HG03139 (cell line): ENCODE measurements at regions not wholly inside any gene's neighbourhood (a gene's known extent, or its start where the extent isn't known, plus 50 kb on each side); places are given as distances from the start of the nearest gene placed in this dataset.
"Not testable (repeated sequence)": the region's sequence is repeated elsewhere in the genome, so short reads cannot be mapped to it uniquely, and the experiment has no call there.

Source experiments
- ATAC-seq: cut with Tn5 transposase; IDR thresholded peaks from one replicate; pipeline ENCODE4 v1.9.1; 2021; ENCODE audit not compliant: unreplicated experiment

DNA sequence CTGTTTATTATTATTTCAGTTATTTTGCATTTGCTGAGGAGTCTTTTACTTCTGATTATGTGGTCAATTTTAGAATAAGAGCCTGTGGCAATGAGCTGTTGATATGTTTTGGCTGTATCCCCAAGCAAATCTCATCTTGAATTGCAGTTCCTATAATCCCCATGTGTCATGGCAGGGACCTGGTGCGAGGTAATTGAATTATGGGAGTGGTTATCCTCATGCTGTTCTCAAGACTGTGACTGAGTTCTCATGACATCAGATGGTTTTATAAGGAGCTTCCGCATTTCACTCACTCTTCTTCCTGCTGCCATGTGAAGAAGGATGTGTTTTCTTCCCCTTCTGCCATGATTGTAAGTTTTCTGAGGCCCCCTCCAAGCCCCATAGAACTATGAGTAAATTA lies 114.9 kb upstream of the SLCO6A1 start:
- no peak for ATAC-seq

DNA sequence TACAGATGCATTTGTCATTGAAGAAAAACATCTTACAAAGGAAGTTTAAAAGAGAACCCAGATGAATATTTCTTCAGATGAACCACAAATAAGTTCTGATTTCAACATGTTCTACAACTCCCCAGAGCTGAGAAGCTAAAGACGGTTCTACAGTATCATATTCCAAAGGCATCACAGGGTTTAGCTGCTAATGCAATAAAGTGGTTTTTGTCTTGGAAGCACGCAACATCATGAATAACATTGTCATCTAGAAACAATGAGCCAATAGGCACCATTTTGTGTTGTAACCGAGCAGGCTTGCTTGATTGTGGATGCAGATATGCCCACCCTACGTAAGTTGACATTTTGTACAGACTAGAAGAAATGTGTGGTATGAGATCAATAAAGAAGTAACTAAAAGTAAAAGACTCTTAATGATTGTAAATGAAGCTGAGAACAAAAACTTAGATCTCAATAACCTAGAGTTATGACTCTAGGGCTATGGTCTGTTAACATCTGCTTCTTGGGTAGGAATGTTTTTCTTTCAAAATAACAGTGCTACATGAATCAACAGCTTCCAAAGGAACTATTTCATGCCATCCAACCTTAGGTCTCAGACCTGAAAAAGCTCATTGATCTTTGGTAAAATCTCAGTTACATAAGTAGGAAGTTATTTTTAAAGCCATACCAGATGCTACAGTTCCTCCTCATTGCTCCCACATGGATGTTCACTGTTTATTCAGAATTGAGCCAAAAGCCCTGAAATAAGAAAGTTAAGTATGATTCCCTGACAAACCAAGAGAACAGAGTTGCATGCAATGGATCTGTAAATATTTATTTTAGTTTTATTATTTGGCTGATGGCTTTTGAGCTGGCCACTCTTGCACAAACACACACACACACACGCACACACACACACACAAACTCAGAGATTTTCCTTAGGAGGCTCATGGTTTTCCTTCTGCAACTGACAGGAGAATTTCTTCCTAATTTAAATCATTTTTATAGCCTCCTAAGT lies 118.7 kb upstream of the SLCO6A1 start:
- ATAC-seq, result no peak

DNA sequence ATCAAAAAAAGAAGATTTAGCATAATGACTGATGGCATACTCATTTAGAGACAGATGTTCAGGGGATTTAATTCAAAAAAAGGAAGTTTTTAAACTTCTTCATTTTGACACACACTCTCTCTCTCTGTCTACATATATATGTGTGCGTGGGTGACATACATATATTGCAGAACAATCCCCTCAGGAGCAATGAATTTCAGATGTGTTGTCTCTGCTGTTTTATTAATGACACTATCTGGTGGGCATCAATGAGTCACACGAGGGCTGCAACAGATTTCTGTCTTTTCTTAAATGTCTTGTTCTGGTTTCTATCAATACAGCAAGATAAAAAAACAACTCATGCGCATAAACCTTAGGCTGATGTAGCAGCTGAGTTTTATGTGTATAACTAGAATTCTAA lies 123.5 kb upstream of the SLCO6A1 start:
- no peak for ATAC-seq

DNA sequence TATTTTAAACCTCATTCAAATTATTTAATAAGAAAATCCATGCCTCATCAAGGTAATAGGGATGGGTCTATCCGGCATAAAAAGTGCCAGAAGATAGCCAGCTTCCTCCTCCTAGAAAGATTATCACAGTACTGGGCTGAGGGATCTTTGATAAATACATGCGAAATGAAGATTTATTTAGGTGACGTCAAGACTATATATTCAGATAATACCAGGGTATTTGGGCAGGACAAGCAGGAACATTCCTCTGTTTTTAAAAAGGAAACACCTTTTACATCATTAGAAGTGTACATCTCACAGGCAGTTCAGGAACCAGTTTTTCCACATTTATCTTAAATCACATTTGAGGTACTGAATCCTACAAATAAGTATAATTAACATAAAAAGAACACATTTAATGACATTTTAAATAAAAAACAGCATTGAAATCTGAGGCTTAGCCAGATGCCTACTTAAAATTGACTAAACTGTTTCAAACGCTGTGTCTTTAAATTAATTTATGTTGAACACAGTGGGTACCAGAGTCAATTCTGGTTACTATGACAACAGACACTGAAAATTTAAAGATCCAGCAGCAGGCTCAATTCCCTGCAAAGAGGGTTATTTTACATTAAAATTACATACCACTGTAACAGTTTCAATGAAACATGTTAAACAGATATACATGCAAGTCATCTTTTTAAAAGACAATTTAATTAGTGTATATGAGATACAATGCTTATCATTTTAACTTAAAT lies 124.7 kb upstream of the SLCO6A1 start:
- no peak for ATAC-seq

DNA sequence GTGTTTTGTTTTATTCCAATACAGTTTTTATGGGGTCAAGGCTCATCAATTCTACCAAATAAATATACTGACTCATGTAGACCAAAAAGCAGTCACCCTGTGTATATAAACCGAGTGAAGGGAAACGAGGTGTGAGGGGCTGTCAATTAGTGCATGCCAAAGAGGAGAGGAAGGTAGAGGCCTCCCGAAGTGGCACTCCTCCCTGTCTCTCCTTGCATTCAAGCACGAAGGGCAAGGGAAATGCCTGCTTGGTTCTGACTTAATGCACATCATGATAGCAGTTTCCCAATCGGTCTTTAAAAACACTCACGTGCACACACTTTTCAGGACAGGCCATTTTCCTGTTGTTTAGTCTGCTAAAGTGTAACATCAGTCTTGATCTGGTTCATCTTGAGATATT lies 125.6 kb upstream of the SLCO6A1 start:
- ATAC-seq, result no peak

DNA sequence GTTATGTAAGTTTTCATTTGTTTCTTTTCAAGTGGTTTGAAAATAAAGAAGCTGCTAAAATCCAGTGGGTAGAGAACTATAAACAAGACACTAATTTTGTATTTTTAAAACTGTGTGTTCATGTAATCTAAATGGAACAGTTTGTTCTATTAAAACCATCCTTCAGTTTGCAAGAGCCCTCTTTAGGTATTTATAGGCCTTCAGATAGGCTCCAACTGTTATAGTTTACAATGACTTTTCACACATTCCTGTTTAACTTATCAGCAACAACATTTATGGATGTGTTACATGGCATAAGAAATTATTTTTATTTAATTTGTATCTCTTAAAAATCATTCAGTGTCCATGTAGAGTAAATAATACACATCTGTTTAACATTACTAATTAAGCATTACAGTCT lies 126.7 kb upstream of the SLCO6A1 start:
- no peak for ATAC-seq

DNA sequence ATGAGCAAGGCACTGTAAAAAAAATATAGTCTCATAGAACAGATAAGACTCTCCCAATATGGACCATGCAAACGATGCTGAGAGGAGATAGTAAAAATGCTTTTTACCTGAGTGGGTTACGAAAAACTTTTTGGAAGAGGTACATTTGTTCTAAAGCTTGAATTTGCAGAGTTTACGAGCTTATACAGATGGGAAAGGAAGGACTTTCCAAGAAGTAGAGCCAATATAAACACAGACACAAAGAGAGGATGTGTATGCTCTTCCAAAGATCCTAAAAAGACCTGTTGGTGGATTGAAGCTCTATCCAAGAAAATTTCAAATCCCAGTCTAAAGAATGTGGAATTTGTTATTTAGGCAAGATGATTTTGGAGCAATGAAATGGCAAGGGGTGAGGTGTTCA lies 127.1 kb upstream of the SLCO6A1 start:
- no peak for ATAC-seq

DNA sequence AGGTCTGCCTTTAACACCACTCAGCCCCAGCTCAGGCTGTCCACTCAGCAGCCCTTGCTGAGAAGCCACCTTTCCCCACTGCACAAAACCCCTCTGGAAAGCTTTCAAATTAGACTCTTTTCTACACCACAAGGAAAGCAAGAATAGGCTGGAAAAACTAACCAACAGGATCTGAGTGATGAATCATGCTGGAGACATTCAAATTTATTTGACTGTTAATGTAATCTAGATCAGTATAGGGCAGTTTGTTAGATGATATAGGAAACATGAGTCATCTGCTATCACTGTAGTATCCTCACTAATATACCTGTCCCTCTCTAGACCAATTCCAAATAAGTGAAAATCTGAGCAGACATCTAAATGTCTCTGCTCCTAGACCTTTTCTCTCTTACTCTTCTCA lies 127.8 kb upstream of the PAM start:
- ATAC-seq, result no peak

DNA sequence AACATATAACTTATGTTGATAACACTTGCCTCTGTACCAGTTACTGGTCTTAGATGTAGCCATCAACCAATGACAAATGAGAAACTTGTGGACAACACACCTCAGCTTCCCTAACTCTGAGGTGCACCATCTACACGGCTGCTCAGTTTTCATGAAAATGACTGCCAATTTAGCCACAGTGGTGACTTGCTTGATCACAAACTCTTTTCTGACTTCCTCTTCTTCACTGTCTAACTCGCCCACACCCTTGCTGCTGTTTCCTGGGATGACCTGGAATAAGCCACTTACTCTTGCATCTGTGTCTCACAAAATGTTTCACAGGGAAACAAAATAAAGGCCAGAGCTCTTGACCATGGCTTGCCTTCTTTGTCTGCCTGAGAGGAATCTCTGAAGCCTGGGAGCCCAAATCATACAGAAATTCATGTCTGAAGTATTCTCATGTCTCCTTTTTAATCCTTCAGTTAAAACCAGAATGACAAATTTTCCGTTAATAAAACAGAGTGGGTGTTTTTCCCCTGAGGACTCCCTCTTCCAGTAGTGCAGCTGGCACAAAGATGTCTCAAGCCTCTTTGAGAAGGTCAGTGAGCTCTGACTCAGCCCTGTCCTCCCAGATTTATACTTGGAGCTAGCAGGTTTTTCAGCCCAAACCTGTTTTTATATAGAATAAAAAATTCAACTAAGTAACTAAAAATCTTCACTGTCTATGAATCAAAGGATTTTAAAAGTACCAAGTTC lies 126.5 kb upstream of the PAM start:
- no peak for ATAC-seq

DNA sequence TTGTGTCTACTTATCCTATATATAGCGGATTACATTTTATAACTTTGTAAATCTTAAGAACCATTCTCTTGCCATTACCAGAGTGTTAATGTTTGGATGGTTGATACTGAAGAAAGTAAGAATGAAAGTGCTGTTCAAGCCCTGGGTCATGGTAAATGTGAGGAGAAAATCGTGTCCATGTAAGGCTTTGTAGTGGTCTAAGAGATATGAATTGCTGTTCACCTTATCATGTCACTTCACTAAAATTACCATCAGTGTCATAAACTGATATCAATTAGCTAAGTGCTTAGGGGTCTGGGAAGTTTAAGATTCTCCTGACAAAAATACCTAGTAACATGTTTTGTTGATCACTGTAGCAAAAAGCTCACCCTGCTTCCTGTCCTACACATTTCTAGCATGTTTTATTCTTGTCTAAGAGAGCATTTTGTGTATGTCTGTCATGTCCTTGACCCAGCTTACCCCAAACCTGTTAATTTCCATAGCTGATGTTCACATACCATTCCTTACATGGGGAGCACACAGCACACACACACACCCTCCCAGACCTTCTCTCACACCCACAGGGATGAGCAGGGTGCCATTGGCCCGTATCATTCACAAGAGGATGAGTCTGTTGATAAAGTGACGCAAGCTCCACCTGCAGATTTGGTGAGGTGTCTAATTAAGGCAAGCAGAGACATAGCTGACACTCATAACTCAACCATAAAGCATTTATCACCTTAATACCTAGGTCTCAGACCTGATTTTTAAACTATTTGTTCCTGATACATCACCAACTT lies 125.1 kb upstream of the PAM start:
- ATAC-seq, result no peak

DNA sequence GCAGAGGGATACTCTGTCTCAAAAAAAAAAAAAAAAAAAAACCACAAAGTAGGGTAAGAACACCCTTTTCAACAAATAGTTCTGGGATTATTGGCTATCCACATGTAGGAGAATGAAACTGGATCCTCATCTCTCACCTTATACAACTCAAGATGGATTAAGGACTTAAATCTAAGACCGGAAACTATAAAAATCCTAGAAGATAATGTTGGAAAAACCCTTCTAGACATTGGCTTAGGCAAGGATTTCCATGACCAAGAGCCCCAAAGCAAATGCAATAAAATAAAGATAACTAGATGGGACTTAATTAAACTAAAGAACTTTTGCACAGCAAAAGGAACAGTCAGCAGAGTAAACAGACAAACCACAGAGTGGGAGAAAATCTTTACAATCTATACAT lies 119.7 kb upstream of the PAM start:
- not testable (repeated sequence) for ATAC-seq

DNA sequence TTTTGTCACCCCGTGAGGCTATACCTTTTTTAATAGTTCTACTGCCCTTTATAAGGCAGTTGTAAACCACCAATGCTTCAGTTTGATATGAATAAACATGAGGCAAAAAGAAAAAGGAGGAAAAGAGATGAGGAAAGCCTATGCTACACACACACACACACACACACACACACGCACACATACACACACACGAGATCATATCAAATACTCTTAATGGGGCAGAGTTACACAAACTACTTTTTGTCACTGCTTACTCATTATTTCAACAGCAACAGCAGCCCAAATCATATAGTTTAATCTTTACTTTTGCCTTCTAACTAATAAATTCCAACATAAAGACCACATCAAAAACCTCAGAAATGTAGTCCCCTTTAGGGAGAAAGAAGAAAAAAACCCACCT lies 116.8 kb upstream of the PAM start:
- no peak for ATAC-seq

DNA sequence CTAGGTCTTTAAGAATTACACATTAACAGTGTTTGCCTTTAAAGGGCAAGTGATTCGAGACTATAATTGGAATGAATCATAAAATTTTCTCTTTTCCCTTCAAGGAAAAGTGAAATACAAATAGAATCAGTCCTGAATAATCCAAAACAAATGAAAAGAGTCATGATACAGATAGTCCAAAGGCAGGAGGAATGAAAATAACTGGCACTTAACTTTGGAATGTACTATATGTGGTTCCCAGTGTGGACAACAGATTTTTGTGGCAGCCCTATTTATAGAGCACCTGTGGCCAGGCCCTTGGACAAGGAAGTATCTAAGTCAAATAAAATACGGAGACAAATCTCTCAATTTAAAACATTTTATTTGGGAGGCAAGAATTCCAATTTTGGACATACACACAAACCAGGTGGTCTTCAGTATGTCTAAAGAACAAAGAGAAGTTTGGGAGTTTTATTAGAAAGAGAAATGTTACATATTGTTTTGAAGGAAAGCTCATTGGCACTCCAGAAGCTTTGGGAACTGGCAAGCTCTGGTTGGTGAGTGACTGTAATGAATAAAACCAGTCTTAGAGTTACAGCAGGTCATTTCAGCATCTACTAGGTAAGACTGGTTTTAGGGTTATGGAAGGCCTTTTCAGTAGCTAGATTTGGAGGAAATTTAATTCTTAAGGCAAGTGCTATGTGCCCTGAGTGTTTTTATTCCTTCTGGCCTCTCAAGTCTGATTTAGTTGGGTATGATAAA lies 116.0 kb upstream of the PAM start:
- no peak for ATAC-seq

DNA sequence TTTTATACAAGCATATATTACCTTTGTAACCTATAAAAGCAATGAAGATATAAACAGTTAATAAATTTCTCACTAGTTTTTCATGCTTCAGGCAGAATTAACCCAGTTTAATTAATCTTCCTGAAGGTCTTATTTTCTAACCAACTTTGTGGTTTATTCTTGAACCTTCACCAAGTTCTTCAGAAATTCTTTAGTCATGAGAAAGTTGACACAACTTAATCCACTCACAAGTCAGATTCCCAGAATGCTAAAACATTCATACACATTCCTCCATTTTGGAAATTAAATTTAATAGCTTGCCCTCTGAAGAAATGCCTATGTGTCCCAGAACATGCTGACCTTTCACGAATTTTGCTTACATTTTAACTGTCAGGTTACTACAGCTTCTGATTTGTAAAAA lies 105.4 kb upstream of the PAM start:
- ATAC-seq, result no peak

DNA sequence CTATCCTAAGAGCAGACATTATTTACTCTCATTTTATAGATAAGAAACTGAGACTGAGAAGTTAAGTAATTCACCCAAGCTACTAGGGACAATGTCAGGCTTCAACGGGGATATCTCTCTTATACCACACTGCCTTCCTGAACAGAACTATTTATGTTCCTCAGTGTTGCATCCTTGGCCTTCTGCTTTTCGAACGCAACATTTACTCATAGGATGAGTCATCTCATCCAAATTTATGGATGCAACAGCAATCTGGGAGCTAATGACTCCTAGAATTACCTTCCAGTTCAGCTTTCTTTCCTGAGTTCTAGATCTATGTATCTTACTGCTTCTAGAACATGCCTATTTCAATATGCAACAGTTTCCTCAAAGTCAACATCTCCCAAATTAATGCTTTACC lies 103.6 kb upstream of the PAM start:
- ATAC-seq, result no peak

DNA sequence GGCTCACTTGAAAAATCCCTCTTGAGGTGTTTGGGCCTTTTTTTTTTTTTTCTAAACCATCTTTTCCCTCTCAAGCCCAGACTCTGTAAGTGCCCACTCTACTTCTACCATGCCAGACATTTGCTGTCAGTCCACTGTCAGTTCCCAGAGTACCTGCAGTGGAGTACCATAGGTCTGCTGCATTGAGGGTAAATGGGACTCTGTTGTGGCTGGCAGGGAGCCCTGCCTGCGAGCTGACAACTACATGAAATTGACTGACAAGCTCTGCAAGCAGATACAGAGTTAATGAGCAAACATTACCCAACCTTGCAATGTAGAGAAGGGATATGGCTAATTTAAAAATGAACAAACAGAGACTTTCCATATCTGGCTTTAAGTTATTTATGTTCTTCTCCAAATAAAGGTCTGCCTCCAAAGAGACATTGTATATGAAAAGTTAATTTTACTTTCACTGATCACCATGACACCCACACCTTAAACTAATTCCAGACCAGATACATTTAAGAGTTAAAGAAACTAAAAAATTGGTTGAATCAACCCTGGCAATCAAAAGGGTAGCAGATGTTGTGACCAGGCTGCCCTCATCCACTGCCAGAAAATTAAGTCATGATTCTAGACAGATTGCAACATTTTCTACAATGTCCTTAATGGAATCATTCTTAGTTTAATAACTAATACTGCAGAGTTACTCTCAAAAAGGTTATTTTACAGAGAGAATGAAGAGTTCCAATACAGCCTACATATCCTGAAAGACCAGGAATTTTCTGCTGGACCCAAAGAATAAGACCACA lies 100.4 kb upstream of the PAM start:
- no peak for ATAC-seq

DNA sequence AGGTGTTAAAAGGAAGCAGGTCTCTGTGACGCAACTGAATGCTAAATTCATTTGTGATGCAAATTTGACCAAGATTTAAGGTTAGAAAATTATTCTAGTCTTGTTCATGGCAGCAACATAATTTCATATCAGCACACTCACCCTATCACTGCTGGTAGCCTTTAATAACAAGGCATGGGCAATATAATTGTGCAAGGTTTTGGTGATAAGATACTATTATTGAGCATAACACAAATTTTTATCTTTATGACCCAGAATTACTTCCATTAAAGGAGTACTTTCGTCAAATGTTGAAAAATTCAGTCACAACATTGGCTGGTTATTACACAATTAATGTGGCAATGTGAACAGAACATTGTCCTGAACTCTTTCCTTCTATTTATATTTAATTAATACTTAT lies 96.0 kb upstream of the PAM start:
- ATAC-seq, result no peak

DNA sequence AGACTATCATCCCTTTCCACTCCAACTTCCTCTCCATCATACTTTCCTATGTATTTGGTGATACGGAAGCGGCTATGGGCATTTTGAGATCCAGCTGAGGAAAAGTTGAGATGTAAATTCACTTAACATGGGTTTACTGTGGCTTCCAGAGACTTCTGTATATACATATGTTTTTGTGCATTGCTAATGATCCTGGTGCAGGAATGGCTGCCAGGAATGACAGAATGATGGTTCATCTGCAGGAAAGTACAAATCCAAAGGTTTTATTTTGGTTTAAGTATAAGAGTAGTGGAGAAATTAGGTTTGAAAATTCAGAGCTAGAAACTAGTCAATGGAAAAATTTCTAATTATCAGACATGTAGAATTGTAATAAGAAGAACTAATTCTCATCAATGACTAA lies 95.0 kb upstream of the PAM start:
- no peak for ATAC-seq

DNA sequence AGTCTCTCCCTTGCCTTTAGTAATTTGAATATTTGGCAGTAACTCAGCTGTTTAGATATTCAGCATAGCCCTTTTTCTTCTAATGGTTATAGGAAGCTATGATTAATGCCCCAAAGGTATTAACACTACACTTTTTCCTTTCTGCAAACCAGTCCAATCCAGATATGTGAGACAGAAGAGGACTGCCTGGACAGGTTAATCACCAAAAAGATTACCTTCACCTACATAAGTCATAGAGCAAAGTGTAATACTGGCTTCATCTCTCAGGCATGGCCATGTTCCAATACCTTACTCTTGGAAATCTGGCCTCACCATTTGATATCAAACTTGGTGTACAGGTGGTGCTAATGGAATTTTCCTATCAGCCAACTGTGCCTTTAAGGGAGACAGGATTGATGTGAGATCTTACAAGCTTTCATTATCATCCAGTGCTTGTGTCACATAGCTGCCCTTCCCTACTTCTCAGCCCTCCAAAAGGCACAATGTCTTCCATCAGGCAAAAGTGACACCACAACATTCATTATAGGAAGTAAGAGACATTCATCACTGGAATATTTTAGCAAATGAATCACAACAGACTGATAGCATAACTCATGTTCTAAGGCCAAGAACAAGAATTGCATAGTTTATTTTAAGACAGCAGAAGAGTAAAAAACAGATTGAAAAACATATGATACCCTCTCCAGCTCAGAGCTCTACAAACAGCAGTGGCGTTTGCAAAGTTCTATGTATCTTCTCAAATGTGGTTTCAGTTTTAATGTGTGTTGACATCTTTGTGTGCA lies 91.2 kb upstream of the PAM start:
- no peak for ATAC-seq
